GM21390 (cell line): ENCODE measurements at regions not wholly inside any gene's neighbourhood (a gene's known extent, or its start where the extent isn't known, plus 50 kb on each side); places are given as distances from the start of the nearest gene placed in this dataset.

ENCODE experiments used
- ATAC-seq: cut with Tn5 transposase; IDR thresholded peaks from one replicate; pipeline ENCODE4 v1.9.1; 2021; ENCODE audit not compliant: unreplicated experiment

GRCh38 chr22:48559647-48560388, 1267.9 kb downstream of the BRD1 start:
- no peak for ATAC-seq

- no peak for ATAC-seq
These were observed 1268.9 kb downstream of the BRD1 start for GRCh38 chr22:48558606-48559402.

- ATAC-seq, result no peak
These were observed 1269.7 kb downstream of the BRD1 start for GRCh38 chr22:48558016-48558415.

GRCh38 chr22:48557473-48557872, 1270.2 kb downstream of the BRD1 start:
- ATAC-seq, result no peak

GRCh38 chr22:48556751-48557150, 1270.9 kb downstream of the BRD1 start:
- ATAC-seq, result no peak

- no peak for ATAC-seq
These were observed 1271.5 kb downstream of the BRD1 start for GRCh38 chr22:48556222-48556621.

GRCh38 chr22:48555606-48556005, 1272.1 kb downstream of the BRD1 start:
- ATAC-seq, result no peak

GRCh38 chr22:48554893-48555572, 1272.6 kb downstream of the BRD1 start:
- no peak for ATAC-seq

GRCh38 chr22:48553694-48554308, 1273.9 kb downstream of the BRD1 start:
- ATAC-seq, result no peak

- no peak for ATAC-seq
These were observed 1274.6 kb downstream of the BRD1 start for GRCh38 chr22:48553119-48553518.

GRCh38 chr22:48551716-48552268, 1275.9 kb downstream of the BRD1 start:
- no peak for ATAC-seq

GRCh38 chr22:48551061-48551460, 1276.6 kb downstream of the BRD1 start:
- ATAC-seq, result no peak

GRCh38 chr22:48548391-48548790, 1279.3 kb downstream of the BRD1 start:
- ATAC-seq, result no peak

- ATAC-seq, result no peak
These were observed 1279.7 kb downstream of the BRD1 start for GRCh38 chr22:48547971-48548370.

- no peak for ATAC-seq
These were observed 1280.8 kb downstream of the BRD1 start for GRCh38 chr22:48546653-48547424.

GRCh38 chr22:48545987-48546386, 1281.7 kb downstream of the BRD1 start:
- ATAC-seq, result no peak

- ATAC-seq, result no peak
These were observed 1286.1 kb downstream of the BRD1 start for GRCh38 chr22:48541401-48542098.

- no peak for ATAC-seq
These were observed 1288.4 kb downstream of the BRD1 start for GRCh38 chr22:48539261-48539660.

GRCh38 chr22:48538291-48538820, 1289.3 kb downstream of the BRD1 start:
- no peak for ATAC-seq

- no peak for ATAC-seq
These were observed 1290.4 kb downstream of the BRD1 start for GRCh38 chr22:48537343-48537680.
